Erythroblast (primary cell): ENCODE measurements at regions not wholly inside any gene's neighbourhood (a gene's known extent, or its start where the extent isn't known, plus 50 kb on each side); places are given as distances from the start of the nearest gene placed in this dataset.

Experiments used
- DNase-seq, 2 experiments: peaks; one replicate each; lab custom pipeline; 2025; lab: John Stamatoyannopoulos, UW
- GATA1 ChIP-seq: IDR thresholded peaks from 2 replicates; pipeline ENCODE4 v1.6.1; 2011; ENCODE audit warnings: low read depth, mild to moderate bottlenecking, control low read depth, low read length, moderate library complexity
- POLR2A ChIP-seq: IDR thresholded peaks from 2 replicates; pipeline ENCODE4 v1.6.1; 2011; ENCODE audit warnings: mild to moderate bottlenecking, low read length

GRCh38 chr3:69568458-69568857, 170.8 kb upstream of the MITF start:
- no peak for DNase-seq
- no peak for TF ChIP-seq POLR2A
- TF ChIP-seq GATA1: no peak

- TF ChIP-seq POLR2A: no peak
- no peak for TF ChIP-seq GATA1
- no peak for DNase-seq
These were observed 171.6 kb upstream of the MITF start for GRCh38 chr3:69567710-69568052.

- DNase-seq: no peak
- TF ChIP-seq GATA1 (no peak), POLR2A (no peak)
These were observed 172.1 kb upstream of the MITF start for GRCh38 chr3:69567023-69567709.

- no peak for TF ChIP-seq POLR2A
- no peak for DNase-seq
These were observed 173.0 kb upstream of the MITF start for GRCh38 chr3:69566275-69566674.

- TF ChIP-seq POLR2A: no peak
- no peak for TF ChIP-seq GATA1
- no peak for DNase-seq
These were observed 173.9 kb upstream of the MITF start for GRCh38 chr3:69565316-69565715.

GRCh38 chr3:69563981-69564380, 175.3 kb upstream of the MITF start:
- DNase-seq: no peak

GRCh38 chr3:69563151-69563550, 176.1 kb upstream of the MITF start:
- no peak for DNase-seq
- TF ChIP-seq GATA1: no peak
- no peak for TF ChIP-seq POLR2A

More at GRCh38 chr3:69563981-69564380, 175.3 kb upstream of the MITF start:
- TF ChIP-seq POLR2A (no peak), GATA1 (no peak)

GRCh38 chr3:69562020-69562419, 176.1 kb upstream of the FRMD4B start:
- TF ChIP-seq POLR2A (no peak), GATA1 (no peak)
- DNase-seq: no peak

GRCh38 chr3:69560818-69561217, 174.9 kb upstream of the FRMD4B start:
- DNase-seq: no peak
- TF ChIP-seq POLR2A (no peak), GATA1 (no peak)

- no peak for TF ChIP-seq GATA1
These were observed 174.2 kb upstream of the FRMD4B start for GRCh38 chr3:69560116-69560515.

GRCh38 chr3:69558912-69559311, 173.0 kb upstream of the FRMD4B start:
- TF ChIP-seq POLR2A (no peak), GATA1 (no peak)
- no peak for DNase-seq

More at GRCh38 chr3:69560116-69560515, 174.2 kb upstream of the FRMD4B start:
- DNase-seq: no peak

- no peak for DNase-seq
- TF ChIP-seq GATA1 (no peak), POLR2A (no peak)
These were observed 168.7 kb upstream of the FRMD4B start for GRCh38 chr3:69554576-69554975.

- no peak for DNase-seq
- no peak for TF ChIP-seq POLR2A
- no peak for TF ChIP-seq GATA1
These were observed 168.0 kb upstream of the FRMD4B start for GRCh38 chr3:69553888-69554287.

GRCh38 chr3:69547461-69547880, 161.6 kb upstream of the FRMD4B start:
- DNase-seq: no peak
- TF ChIP-seq POLR2A (no peak), GATA1 (no peak)

GRCh38 chr3:69542805-69543429, 157.0 kb upstream of the FRMD4B start:
- DNase-seq: no peak
- TF ChIP-seq GATA1 (no peak), POLR2A (no peak)
